ENCODE measurements at regions not wholly inside any gene's neighbourhood (a gene's known extent, or its start where the extent isn't known, plus 50 kb on each side); places are given as distances from the start of the nearest gene placed in this dataset.

DNA sequence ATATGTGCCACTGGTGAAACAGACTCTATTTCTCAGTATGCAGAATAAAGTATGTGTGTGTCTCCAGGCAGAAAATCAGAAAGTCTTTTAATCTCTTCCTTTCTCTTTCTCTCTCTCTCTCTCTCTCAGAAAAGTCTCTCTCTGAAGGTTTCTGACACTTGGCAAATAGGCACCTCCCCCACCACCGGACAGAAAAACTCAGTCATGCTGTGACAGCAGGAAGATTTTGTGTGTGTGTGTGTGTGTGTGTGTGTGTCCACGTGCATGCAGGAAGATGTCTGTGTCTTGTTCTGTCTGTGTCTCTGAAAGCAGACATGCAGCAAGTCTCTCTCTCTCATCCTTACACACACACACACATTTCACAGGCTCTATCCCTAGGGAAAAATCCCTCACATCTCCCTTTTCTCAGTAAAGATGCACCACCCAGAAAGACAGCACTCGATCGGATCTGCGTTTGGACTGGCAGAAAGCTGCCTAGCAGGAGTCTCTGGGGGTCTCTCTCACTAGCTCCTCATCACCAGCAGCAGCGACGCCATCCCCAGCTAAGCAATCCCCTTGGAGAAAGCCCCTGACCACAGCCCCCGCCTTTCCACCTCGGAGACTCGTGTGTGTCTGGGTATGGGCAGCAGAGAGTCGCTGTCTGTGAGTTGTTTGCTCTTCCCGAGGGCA, 98.3 kb downstream of the EDN3 start:
- H3K9me2 ChIP-seq (ENCODE audit: insufficient read depth, low read length): no peaks in the 10 kb centered on the region
- no peak overlapping the region for H2AFZ ChIP-seq (ENCODE audit: low read length)
- no peaks in the 10 kb centered on the region for H3K4me1 ChIP-seq (ENCODE audit: insufficient read depth, low read length, poor library complexity, severe bottlenecking)
- ChIA-PET POLR2A (no interaction called here), CTCF (ENCODE audit: unreplicated experiment) (no interaction called here)
- intact Hi-C loops (cut with micrococcal nuclease; ENCODE audit: unreplicated experiment): no loop called here
- no peaks in the 10 kb centered on the region for H3K36me3 ChIP-seq (ENCODE audit: insufficient read depth, low read length)
- H3K4me3 ChIP-seq (ENCODE audit: low read depth, low read length, poor library complexity, severe bottlenecking): no peak overlapping the region
- no peak overlapping the region for H3K4me2 ChIP-seq (ENCODE audit: low read length)
- H3K79me2 ChIP-seq (ENCODE audit: insufficient read depth, low read depth, low read length): no peaks in the 10 kb centered on the region
- no peaks in the 10 kb centered on the region for H4K20me1 ChIP-seq (ENCODE audit: insufficient read depth, low read length)
- no peaks in the 10 kb centered on the region for H3K9me3 ChIP-seq (ENCODE audit: low read length)
- TF ChIP-seq, protein P1, sequence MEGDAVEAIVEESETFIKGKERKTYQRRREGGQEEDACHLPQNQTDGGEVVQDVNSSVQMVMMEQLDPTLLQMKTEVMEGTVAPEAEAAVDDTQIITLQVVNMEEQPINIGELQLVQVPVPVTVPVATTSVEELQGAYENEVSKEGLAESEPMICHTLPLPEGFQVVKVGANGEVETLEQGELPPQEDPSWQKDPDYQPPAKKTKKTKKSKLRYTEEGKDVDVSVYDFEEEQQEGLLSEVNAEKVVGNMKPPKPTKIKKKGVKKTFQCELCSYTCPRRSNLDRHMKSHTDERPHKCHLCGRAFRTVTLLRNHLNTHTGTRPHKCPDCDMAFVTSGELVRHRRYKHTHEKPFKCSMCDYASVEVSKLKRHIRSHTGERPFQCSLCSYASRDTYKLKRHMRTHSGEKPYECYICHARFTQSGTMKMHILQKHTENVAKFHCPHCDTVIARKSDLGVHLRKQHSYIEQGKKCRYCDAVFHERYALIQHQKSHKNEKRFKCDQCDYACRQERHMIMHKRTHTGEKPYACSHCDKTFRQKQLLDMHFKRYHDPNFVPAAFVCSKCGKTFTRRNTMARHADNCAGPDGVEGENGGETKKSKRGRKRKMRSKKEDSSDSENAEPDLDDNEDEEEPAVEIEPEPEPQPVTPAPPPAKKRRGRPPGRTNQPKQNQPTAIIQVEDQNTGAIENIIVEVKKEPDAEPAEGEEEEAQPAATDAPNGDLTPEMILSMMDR (conservative IDR thresholded peaks at IDR 0.05; ENCODE audit: low read length): no peak
- TF ChIP-seq EZH2phosphoT487 (IDR thresholded peaks at IDR 0.05; ENCODE audit: borderline replicate concordance, low read depth, low read length): no peak
- DNase-seq (ENCODE audit: low spot score): no peak
- no peak overlapping the region for H3K27ac ChIP-seq (ENCODE audit: low read depth, low read length, poor library complexity, severe bottlenecking)
- no TSS peak for BruUV-seq (replicated peaks)

DNA sequence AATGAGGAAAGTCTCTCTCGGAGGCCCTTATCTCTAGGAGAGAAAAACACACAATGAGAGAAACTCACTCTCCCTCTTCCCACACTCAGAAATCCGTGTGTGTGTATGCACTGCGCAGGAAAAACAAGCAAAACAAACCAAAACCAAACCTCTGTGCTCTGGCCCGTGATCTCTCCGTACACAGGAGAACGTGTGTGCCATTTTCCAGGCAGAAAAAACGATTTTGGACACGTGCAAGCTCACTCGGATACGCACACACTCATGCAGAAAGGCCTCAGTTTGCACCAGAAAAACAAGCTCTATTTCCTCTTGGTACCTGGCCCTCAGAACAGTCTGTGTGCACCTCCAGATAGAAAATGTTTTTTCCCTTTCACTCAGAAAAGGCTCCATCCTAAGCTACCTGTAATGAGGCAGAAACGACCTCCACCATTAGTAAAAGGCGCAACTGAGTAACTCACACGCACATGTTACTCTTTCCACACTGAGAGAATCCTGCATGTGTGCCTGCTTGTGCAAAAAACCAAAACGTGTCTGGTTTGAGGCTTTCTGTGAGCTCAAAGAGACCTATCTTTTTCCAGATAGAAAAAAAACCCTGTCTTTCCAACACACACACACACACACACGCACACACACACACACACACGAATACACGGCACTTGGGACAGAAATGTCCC, 99.2 kb downstream of the EDN3 start:
- POLR2A ChIA-PET: no interaction called here
- no TSS peak for BruUV-seq (replicated peaks)
- TF ChIP-seq EZH2phosphoT487 (IDR thresholded peaks at IDR 0.05; ENCODE audit: borderline replicate concordance, low read depth, low read length): no peak
- TF ChIP-seq, protein P1 (conservative IDR thresholded peaks at IDR 0.05; ENCODE audit: low read length): no peak

GRCh38 chr20:59400708-59401107, 100.3 kb downstream of the EDN3 start:
- no peak overlapping the region for H3K4me2 ChIP-seq (ENCODE audit: low read length)
- H3K9me2 ChIP-seq (ENCODE audit: insufficient read depth, low read length): no peaks in the 10 kb centered on the region
- no peaks in the 10 kb centered on the region for H4K20me1 ChIP-seq (ENCODE audit: insufficient read depth, low read length)
- DNase-seq (ENCODE audit: low spot score): no peak
- CTCF ChIA-PET (ENCODE audit: unreplicated experiment): no interaction called here
- no peak for TF ChIP-seq EZH2phosphoT487 (IDR thresholded peaks at IDR 0.05; ENCODE audit: borderline replicate concordance, low read depth, low read length)
- TF ChIP-seq, protein P1 (conservative IDR thresholded peaks at IDR 0.05; ENCODE audit: low read length): no peak
- H3K4me1 ChIP-seq (ENCODE audit: insufficient read depth, low read length, poor library complexity, severe bottlenecking): no peaks in the 10 kb centered on the region
- POLR2A ChIA-PET: no interaction called here
- no peaks in the 10 kb centered on the region for H3K36me3 ChIP-seq (ENCODE audit: insufficient read depth, low read length)
- H3K9me3 ChIP-seq (ENCODE audit: low read length): no peaks in the 10 kb centered on the region
- H3K27ac ChIP-seq (ENCODE audit: low read depth, low read length, poor library complexity, severe bottlenecking): no peak overlapping the region
- no TSS peak for BruUV-seq (replicated peaks)
- H3K4me3 ChIP-seq (ENCODE audit: low read depth, low read length, poor library complexity, severe bottlenecking): no peak overlapping the region
- H3K79me2 ChIP-seq (ENCODE audit: insufficient read depth, low read depth, low read length): no peaks in the 10 kb centered on the region
- H2AFZ ChIP-seq (ENCODE audit: low read length): no peak overlapping the region
- intact Hi-C loops (cut with micrococcal nuclease; ENCODE audit: unreplicated experiment): loop anchor here (5.0 to 10.0 kb wide), 2 partner anchors 176 to 533 kb away; no protein-coding TSS in a partner anchor

More for the DNA sequence above, 99.2 kb downstream of the EDN3 start:
- Histone ChIP-seq H3K36me3 (ENCODE audit: insufficient read depth, low read length) (no peaks in the 10 kb centered on the region), H3K79me2 (ENCODE audit: insufficient read depth, low read depth, low read length) (no peaks in the 10 kb centered on the region), H3K9me3 (ENCODE audit: low read length) (no peaks in the 10 kb centered on the region), H3K4me3 (ENCODE audit: low read depth, low read length, poor library complexity, severe bottlenecking) (no peak overlapping the region), H3K9me2 (ENCODE audit: insufficient read depth, low read length) (no peaks in the 10 kb centered on the region), H2AFZ (ENCODE audit: low read length) (no peak overlapping the region), H3K27ac (ENCODE audit: low read depth, low read length, poor library complexity, severe bottlenecking) (no peak overlapping the region), H3K4me1 (ENCODE audit: insufficient read depth, low read length, poor library complexity, severe bottlenecking) (no peaks in the 10 kb centered on the region), H4K20me1 (ENCODE audit: insufficient read depth, low read length) (no peaks in the 10 kb centered on the region), H3K4me2 (ENCODE audit: low read length) (no peak overlapping the region)
- intact Hi-C loops (cut with micrococcal nuclease; ENCODE audit: unreplicated experiment): loop anchor here (5.0 to 10.0 kb wide), 2 partner anchors 175 to 532 kb away; no protein-coding TSS in a partner anchor
- DNase-seq (ENCODE audit: low spot score): no peak
- CTCF ChIA-PET (ENCODE audit: unreplicated experiment): no interaction called here

Measured in OCI-LY7 (cell line).